HL-60/S4 treated with phorbol 12-myristate 13-acetate at 8.2 ng/mL for 4 days and 3 days (cell line): ENCODE measurements at regions not wholly inside any gene's neighbourhood (a gene's known extent, or its start where the extent isn't known, plus 50 kb on each side); places are given as distances from the start of the nearest gene placed in this dataset.
"Not testable (repeated sequence)": the region's sequence is repeated elsewhere in the genome, so short reads cannot be mapped to it uniquely, and the experiment has no call there.

Experiments used
- in situ Hi-C: fragments of 300-500 bp; cut with MboI; formaldehyde crosslinking; loops from 2 replicates; pipeline ENCODE4 v1.15.0; 2022; ENCODE audit warnings: low sequenced_read_pairs

GRCh38 chr3:6326771-6327170 is 534.1 kb upstream of the GRM7 start:
- in situ Hi-C loops: no loop called here

GRCh38 chr3:6340980-6341325 is 520.0 kb upstream of the GRM7 start:
- in situ Hi-C loops: not testable (repeated sequence)

DNA sequence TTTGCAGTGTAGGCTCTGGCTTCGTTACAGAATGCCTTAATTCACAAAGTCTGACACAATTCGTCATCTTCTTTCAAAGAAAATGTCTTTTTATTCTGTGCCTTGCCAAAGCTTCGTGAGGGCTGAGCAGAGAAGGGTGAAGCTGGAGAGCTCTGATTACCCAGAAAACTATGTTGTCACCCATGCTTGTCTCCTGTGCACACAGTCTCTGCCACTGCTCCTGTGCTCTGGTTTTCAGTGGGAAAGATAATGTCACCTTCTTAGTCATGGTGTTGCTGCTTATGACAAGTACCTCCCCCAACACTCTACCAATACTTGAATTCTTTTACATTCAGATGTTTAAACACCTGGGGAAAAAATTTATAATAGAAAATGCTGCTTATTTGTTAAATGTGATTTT is 509.2 kb upstream of the GRM7 start:
- in situ Hi-C loops: no loop called here

DNA sequence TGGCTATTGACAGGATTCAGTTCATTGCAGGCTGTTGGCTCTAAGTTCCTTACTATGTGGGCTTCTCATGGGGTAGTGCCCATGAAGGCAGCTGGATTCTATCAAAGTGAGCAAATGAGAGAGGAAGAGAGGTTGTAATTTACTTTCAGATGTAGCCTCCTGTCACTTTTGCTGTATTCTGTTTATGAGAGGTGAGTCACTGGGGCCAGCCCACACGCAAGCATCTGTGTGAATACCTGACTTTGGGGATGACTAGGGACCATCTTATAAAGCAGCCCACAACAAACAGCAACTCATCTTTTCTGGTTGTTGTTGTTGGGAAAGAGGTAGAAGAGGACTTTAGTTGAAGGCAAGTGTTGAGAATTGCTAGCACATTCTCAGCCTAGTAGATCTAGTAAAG is 506.3 kb upstream of the GRM7 start:
- in situ Hi-C loops: no loop called here

DNA sequence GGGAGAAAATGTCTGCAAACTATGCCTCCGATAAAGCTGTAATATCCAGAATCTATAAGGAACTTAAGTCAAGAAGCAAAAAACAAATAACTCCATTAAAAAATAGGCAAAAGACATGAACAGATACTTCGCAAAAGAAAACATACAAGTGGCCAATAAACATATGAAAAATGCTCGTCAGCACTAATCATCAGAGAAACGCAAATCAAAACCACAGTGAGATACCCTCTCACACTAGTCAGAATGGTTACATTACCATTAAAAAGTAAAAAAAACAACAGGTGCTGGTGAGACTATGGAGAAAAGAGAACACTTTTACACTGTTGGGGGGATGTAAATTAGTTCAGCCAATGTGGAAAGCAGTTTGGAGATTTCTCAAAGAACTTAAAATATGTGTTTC is 498.5 kb upstream of the GRM7 start:
- in situ Hi-C loops: no loop called here

DNA sequence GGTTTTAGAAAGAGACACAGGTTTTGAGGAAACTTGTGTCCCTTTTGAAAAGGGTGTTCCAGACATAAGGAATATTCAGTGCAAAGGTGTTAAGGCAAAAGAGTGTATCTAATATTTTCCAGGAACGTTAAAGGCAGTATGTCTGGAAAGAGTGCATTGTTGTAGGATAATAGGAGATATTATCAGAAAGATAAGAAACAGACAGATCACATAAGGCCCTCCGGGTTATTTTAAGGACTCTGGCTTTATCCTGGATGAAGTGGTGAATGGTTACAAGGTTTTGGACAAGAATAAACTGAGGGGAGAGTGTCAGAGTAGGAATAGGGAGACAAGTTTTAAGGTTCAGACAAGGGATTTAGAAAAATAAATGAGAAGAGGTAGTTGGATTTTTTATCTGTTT is 493.7 kb upstream of the GRM7 start:
- in situ Hi-C loops: no loop called here

DNA sequence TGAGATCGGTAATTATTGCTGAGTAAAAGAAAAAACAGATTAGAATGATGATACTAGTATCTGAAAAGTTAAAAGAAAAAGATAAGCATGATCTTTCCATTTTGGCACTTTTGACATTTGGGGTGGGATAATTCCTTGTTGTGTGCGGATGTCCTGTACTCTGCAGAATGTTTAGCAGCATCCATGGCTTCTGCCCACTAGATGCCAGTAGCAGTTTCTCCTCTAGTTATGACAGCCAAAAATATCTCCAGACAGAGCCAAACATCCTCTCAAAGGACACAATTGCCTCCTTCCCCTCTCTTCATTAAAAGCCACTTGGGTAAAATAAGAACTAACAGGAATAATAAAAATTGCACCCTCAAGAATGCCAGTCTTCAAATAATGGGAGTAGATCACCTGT is 468.8 kb upstream of the GRM7 start:
- in situ Hi-C loops: no loop called here

GRCh38 chr3:6394944-6395343 is 466.0 kb upstream of the GRM7 start:
- in situ Hi-C loops: no loop called here

DNA sequence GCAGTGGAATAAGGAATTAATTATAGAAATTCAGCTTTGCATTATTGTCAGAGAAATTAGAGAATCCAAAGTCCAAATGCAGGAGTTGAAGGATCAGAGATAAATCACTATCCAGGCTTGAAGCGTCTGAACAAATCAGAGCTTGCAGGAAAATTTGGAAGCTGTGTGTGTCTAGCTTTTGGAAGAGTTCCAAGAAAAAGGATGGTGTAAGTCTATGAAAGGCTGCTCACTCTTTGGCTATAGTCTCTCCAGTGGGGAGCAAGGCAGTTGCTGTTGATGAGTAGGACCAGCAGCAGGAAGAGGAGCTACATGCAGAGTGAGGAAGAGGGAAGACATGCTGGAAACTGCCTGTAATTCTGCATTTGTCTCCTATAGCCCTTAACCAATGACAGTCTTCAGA is 464.3 kb upstream of the GRM7 start:
- in situ Hi-C loops: no loop called here

DNA sequence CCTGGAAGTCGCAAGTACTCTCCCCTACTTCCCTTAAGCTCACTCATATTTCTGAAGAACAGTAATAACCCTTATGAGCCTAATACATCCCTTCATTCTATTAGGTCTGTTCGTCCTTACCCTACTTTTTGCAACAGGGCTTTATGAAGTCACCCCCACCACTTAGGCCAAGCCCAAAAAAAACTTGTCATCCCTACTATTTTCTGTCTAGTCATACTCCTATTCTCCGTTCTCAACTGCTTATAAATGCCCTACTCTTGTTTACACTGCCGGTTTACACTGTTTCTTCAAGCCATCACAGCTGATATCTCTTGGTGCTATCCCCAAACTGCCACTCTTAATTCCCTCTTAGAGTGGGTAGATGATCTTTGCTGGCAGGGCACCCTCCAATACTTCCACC is 458.2 kb upstream of the GRM7 start:
- in situ Hi-C loops: not testable (repeated sequence)

GRCh38 chr3:6406923-6407322 is 454.0 kb upstream of the GRM7 start:
- in situ Hi-C loops: not testable (repeated sequence)

DNA sequence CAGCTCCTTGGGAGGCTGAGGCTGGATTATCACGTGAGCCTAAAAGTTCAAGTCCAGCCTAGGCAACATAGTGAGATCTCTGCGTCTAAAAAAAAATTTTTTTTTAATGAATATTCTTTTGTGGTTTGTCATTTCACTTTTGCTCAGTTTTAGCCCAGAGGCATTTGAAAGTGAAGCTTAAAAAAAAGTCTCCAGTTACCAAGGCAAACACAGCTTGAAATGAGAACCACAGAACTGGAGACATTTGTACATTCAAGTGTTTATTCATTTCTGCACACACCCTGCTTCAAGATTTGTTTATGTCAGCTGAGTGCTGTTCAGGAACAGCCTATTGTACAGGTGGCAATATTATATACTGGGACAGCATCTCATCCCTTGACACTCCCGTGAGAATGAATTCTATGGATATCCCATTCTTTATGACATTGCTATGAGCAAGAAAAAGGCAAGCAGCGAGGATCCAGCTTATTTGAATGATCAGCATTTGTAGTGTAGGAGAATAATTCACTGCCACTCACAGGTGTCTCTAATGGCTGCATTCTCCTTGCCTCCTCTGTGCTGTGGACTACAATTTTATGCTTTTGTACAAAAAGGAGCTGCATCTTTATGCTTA is 444.8 kb upstream of the GRM7 start:
- in situ Hi-C loops: no loop called here

- in situ Hi-C loops: no loop called here
These were observed 443.7 kb upstream of the GRM7 start for GRCh38 chr3:6417174-6417573.

GRCh38 chr3:6418485-6418884 is 442.4 kb upstream of the GRM7 start:
- in situ Hi-C loops: no loop called here

- in situ Hi-C loops: no loop called here
These were observed 439.1 kb upstream of the GRM7 start for GRCh38 chr3:6421666-6422445.

- in situ Hi-C loops: no loop called here
These were observed 435.6 kb upstream of the GRM7 start for GRCh38 chr3:6425289-6425820.

- in situ Hi-C loops: not testable (repeated sequence)
These were observed 432.6 kb upstream of the GRM7 start for GRCh38 chr3:6428276-6428675.

GRCh38 chr3:6435951-6436350 is 425.0 kb upstream of the GRM7 start:
- in situ Hi-C loops: no loop called here

DNA sequence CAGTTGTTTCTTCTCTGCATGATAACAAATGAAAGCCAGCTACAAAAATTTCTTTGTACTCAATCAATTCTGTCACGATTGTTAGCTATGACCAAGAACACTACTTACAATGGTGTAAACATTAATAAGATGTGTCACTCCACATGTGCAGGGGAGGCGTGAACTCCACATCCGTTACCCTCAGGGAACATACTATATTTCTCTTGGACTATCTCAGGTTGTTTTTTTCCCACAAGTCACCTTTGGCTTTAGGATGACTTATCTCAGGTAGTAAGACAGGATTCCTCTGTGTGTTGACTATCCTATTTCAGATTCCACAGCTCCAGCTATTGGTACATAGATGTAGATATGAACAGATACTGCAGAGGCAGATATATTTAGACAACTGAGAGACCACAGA is 423.3 kb upstream of the GRM7 start:
- in situ Hi-C loops: no loop called here

- in situ Hi-C loops: no loop called here
These were observed 422.9 kb upstream of the GRM7 start for GRCh38 chr3:6438031-6438430.

DNA sequence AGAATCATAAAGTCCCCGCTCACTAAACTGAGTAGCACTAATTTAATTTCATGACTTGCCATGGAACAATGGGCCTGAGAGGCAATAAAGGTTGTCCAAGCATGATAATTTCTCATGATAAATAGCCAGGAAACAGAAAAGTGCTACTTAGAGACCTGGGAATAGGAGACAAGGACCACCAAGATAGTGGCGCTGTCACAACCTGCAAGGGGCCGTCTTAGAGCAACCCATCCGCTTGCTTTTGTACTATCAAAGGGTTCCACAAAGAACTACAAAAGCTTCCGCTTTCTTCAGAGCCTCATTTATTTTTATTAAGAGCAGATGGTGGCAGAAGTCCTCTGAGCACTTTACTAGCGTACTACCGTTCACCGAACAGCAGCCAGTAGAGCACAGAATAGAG is 421.7 kb upstream of the GRM7 start:
- in situ Hi-C loops: no loop called here

- in situ Hi-C loops: no loop called here
These were observed 421.1 kb upstream of the GRM7 start for GRCh38 chr3:6439824-6440223.
